H1 (cell line): ENCODE measurements at regions not wholly inside any gene's neighbourhood (a gene's known extent, or its start where the extent isn't known, plus 50 kb on each side); places are given as distances from the start of the nearest gene placed in this dataset.

Experiments
- FOSL1 ChIP-seq: IDR thresholded peaks from 2 replicates; pipeline ENCODE4 v1.6.1; 2011; ENCODE audit warnings: mild to moderate bottlenecking, low read depth, low read length, moderate library complexity; ENCODE audit not compliant: insufficient read depth
- GABPA ChIP-seq: IDR thresholded peaks from 2 replicates; pipeline ENCODE4 v1.6.1; 2011; ENCODE audit warnings: mild to moderate bottlenecking, low read length, moderate library complexity, borderline replicate concordance; ENCODE audit not compliant: insufficient read depth
- RAD21 ChIP-seq, 2 experiments: IDR thresholded peaks in 1 of 2; conservative IDR thresholded peaks in 1 of 2; 2 replicates each; pipeline ENCODE4 v1.6.1; 2011; ENCODE audit warnings: low read depth in 2 of 2, low read length in 2 of 2, improper control_type of control experiment in 1 of 2, inconsistent platforms in 1 of 2, mild to moderate bottlenecking in 1 of 2, moderate library complexity in 1 of 2
- RXRA ChIP-seq: IDR thresholded peaks from 2 replicates; pipeline ENCODE4 v1.6.1; 2011; ENCODE audit warnings: low read depth, mild to moderate bottlenecking, low read length, moderate library complexity; ENCODE audit not compliant: insufficient read depth
- USF2 ChIP-seq: IDR thresholded peaks from 2 replicates; pipeline ENCODE4 v1.6.1; 2011; ENCODE audit warnings: low read length, improper control_type of control experiment

GRCh38 chr1:73772941-73773340, 425.0 kb downstream of the LRRIQ3 start (continued):
- TF ChIP-seq FOSL1 (no peak), RAD21 (IDR thresholded peaks at IDR 0.05 in 1 of 2, conservative IDR thresholded peaks at IDR 0.05 in 1 of 2; ENCODE audit: low read depth in 2 of 2, low read length in 2 of 2) (no peak), RXRA (no peak), GABPA (no peak), USF2 (no peak)
